ENCODE measurements at regions not wholly inside any gene's neighbourhood (a gene's known extent, or its start where the extent isn't known, plus 50 kb on each side); places are given as distances from the start of the nearest gene placed in this dataset.

GRCh38 chr6:81242624-81243023 is 509.9 kb downstream of the TENT5A start:
- no peak for DNase-seq (ENCODE audit: low read depth)

DNA sequence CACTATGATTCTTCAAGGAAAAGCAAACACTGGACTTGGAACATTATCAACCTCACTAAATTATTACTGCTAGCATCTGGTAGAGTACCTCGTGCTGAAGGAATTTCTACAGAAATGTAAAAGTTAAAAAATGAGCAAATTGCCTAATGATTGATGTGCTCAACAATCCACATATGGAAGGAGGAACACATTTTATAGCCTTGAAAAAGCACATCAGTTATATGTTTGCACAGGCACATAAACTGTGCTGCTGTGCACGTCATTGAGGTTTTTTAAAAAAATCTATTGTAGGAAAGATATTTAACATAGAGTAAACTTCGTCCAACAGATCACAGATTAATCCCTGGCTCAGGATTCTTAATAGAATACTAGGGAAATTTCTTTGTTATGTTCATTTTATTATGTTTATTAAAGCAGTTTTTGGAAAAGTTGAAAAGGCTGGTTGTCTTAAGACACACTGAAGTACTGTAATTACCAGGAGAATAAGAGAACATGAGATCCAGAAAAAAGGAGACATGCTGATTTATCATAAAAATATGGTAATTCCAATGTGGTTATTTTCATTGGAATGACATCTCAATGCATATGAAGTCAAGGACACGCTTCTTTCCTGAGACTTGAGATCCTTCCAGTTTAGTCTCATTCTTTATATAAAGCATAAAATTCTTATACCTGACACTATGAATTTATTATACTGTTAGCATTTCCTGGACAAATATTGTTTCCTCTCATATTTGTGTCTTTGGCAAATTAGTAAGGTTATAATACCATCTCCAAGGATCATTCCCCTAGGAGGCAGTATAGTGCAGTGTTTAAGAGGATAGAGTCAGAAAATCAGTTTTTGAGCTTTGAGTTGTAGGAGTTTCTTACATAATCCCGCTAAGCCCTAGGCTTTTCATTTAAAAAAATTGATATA is 511.1 kb downstream of the TENT5A start:
- DNase-seq (ENCODE audit: low read depth) = peak; percentile 6
- TF ChIP-seq, protein P1, sequence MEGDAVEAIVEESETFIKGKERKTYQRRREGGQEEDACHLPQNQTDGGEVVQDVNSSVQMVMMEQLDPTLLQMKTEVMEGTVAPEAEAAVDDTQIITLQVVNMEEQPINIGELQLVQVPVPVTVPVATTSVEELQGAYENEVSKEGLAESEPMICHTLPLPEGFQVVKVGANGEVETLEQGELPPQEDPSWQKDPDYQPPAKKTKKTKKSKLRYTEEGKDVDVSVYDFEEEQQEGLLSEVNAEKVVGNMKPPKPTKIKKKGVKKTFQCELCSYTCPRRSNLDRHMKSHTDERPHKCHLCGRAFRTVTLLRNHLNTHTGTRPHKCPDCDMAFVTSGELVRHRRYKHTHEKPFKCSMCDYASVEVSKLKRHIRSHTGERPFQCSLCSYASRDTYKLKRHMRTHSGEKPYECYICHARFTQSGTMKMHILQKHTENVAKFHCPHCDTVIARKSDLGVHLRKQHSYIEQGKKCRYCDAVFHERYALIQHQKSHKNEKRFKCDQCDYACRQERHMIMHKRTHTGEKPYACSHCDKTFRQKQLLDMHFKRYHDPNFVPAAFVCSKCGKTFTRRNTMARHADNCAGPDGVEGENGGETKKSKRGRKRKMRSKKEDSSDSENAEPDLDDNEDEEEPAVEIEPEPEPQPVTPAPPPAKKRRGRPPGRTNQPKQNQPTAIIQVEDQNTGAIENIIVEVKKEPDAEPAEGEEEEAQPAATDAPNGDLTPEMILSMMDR (IDR thresholded peaks at IDR 0.05; ENCODE audit: insufficient read depth, low read depth, low read length, missing control alignments) = peak; percentile 7
- H3K4me3 ChIP-seq (ENCODE audit: low read depth, low read length) = no peak overlapping the region

More at GRCh38 chr6:81242624-81243023, 509.9 kb downstream of the TENT5A start:
- no peak overlapping the region for H3K4me3 ChIP-seq (ENCODE audit: low read depth, low read length)
- TF ChIP-seq, protein P1 (IDR thresholded peaks at IDR 0.05; ENCODE audit: insufficient read depth, low read depth, low read length, missing control alignments) = no peak

- TF ChIP-seq, protein P1 (IDR thresholded peaks at IDR 0.05; ENCODE audit: insufficient read depth, low read depth, low read length, missing control alignments) = no peak
- no peak for DNase-seq (ENCODE audit: low read depth)
- no peak overlapping the region for H3K4me3 ChIP-seq (ENCODE audit: low read depth, low read length)
These were observed 514.1 kb downstream of the TENT5A start for GRCh38 chr6:81238390-81238789.

DNA sequence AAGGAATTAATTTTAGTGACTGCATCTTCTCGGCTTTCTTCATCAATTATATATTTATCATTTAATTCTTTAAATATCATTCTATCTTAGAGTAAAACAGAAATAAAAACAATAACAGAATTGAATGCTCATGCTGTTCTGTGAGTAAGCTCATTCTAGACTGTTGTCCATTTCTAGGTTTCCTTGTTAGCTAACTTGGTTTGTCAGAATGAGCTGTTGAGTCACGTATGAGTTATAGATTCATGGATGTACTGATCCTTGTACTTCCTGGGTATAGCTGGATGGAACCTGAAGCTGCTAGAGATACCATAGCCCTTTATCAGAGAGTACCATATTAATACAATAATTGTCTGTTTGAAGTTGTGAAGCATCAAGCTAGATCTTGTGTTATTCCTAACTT is 515.3 kb downstream of the TENT5A start:
- no peak for DNase-seq (ENCODE audit: low read depth)
- TF ChIP-seq, protein P1 (IDR thresholded peaks at IDR 0.05; ENCODE audit: insufficient read depth, low read depth, low read length, missing control alignments) = no peak
- no peak overlapping the region for H3K4me3 ChIP-seq (ENCODE audit: low read depth, low read length)

GRCh38 chr6:81235512-81235911 is 517.0 kb downstream of the TENT5A start:
- TF ChIP-seq, protein P1 (IDR thresholded peaks at IDR 0.05; ENCODE audit: insufficient read depth, low read depth, low read length, missing control alignments) = no peak
- no peak overlapping the region for H3K4me3 ChIP-seq (ENCODE audit: low read depth, low read length)
- DNase-seq (ENCODE audit: low read depth) = no peak

GRCh38 chr6:81233990-81234389 is 518.5 kb downstream of the TENT5A start:
- no peak for DNase-seq (ENCODE audit: low read depth)
- no peak overlapping the region for H3K4me3 ChIP-seq (ENCODE audit: low read depth, low read length)
- TF ChIP-seq, protein P1 (IDR thresholded peaks at IDR 0.05; ENCODE audit: insufficient read depth, low read depth, low read length, missing control alignments) = no peak
